ENCODE measurements at regions not wholly inside any gene's neighbourhood (a gene's known extent, or its start where the extent isn't known, plus 50 kb on each side); places are given as distances from the start of the nearest gene placed in this dataset.
A peak's percentile ranks its signal among the peaks of the same experiment; 100 is the strongest.

DNA sequence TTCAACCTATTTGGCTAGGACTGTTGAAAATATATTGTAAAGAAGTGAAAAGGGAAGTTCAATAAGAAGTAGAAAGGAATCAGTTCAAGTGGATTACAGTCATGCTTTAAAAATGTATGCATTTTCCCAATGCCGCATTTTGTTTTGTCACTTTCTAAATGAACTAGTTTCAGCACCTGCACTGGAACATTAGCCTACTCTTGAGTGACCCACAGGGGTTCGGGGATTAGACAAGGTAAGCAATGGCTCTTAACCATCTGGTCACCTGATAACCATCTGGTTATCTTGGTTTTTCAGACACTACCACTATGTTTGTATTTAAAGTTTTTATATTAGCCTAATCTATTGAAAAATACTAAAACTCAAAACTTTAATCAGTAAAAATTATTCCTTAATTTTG, 97.6 kb downstream of the CD164 start:
- Histone ChIP-seq H3K27ac (replicated peaks in 1 of 4) (no peak overlapping the region), H3K27me3 (peaks cover 0 to 3% (median 0%) of the 10 kb centered on the region in 4 donors), H3K36me3 (no peaks in the 10 kb centered on the region), H3K4me1 (no peaks in the 10 kb centered on the region), H3K9me3 (no peaks in the 10 kb centered on the region), H3K4me3 (no peak overlapping the region)
- intact Hi-C loops (cut with DNase I): no loop called here
- TF ChIP-seq POLR2A (IDR thresholded peaks at IDR 0.05; ENCODE audit: low read depth) (no peak), EP300 (IDR thresholded peaks at IDR 0.05) (no peak)
- peak; percentile 5 for DNase-seq (ENCODE audit: extremely low spot score)
- 78% methylated on average over 2 of the region's 2 CpGs for WGBS

GRCh38 chr6:109282756-109283155, 99.5 kb downstream of the CD164 start:
- intact Hi-C loops (cut with DNase I): no loop called here
- TF ChIP-seq EP300 (IDR thresholded peaks at IDR 0.05) (no peak), POLR2AphosphoS5 (IDR thresholded peaks at IDR 0.05) (no peak), POLR2A (IDR thresholded peaks at IDR 0.05; ENCODE audit: low read depth) (no peak)
- TF ChIP-seq, protein P1, sequence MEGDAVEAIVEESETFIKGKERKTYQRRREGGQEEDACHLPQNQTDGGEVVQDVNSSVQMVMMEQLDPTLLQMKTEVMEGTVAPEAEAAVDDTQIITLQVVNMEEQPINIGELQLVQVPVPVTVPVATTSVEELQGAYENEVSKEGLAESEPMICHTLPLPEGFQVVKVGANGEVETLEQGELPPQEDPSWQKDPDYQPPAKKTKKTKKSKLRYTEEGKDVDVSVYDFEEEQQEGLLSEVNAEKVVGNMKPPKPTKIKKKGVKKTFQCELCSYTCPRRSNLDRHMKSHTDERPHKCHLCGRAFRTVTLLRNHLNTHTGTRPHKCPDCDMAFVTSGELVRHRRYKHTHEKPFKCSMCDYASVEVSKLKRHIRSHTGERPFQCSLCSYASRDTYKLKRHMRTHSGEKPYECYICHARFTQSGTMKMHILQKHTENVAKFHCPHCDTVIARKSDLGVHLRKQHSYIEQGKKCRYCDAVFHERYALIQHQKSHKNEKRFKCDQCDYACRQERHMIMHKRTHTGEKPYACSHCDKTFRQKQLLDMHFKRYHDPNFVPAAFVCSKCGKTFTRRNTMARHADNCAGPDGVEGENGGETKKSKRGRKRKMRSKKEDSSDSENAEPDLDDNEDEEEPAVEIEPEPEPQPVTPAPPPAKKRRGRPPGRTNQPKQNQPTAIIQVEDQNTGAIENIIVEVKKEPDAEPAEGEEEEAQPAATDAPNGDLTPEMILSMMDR (IDR thresholded peaks at IDR 0.05): no peak
- WGBS: 74% methylated on average over 2 of the region's 2 CpGs

GRCh38 chr6:109279628-109280027, 102.6 kb downstream of the CD164 start:
- Histone ChIP-seq H3K36me3 (no peaks in the 10 kb centered on the region), H3K27me3 (no peaks in the 10 kb centered on the region), H3K9me3 (no peaks in the 10 kb centered on the region), H3K4me1 (no peaks in the 10 kb centered on the region), H3K4me3 (no peak overlapping the region), H3K27ac (replicated peaks in 1 of 4) (no peak overlapping the region)
- intact Hi-C loops (cut with DNase I): no loop called here
- DNase-seq (ENCODE audit: extremely low spot score): peak; percentile 26
- 77% methylated on average over 1 of the region's 1 CpG for WGBS
- TF ChIP-seq, protein P1 (IDR thresholded peaks at IDR 0.05): no peak
- no peak for TF ChIP-seq POLR2A (IDR thresholded peaks at IDR 0.05; ENCODE audit: low read depth)
- TF ChIP-seq EP300 (IDR thresholded peaks at IDR 0.05): no peak
- no peak for TF ChIP-seq POLR2AphosphoS5 (IDR thresholded peaks at IDR 0.05)

More at GRCh38 chr6:109282756-109283155, 99.5 kb downstream of the CD164 start:
- H3K27me3 ChIP-seq: no peaks in the 10 kb centered on the region
- H3K36me3 ChIP-seq: no peaks in the 10 kb centered on the region
- H3K9me3 ChIP-seq: no peaks in the 10 kb centered on the region
- no peaks in the 10 kb centered on the region for H3K4me1 ChIP-seq
- no peak overlapping the region for H3K27ac ChIP-seq (replicated peaks in 1 of 4)
- no peak overlapping the region for H3K4me3 ChIP-seq
- no peak for DNase-seq (ENCODE audit: extremely low spot score)

DNA sequence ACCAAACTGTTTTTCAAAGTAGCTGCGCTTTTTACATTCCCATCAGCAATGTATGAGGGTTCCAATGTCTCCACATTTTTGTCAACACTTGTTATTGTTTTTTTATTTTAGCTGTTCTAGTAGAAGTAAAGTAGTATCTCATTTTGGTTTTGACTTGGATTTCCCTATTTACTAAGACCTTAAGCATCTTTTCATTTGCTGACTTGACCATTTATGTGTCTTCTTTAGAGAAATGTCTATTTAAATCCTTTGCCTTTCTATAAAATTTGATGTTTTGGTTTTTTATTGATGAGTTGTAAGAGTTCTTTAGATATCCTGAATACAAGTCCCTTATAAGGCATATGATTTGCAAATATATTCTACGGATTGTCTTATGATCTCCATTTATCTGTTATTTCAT, 110.6 kb downstream of the CD164 start:
- H3K4me3 ChIP-seq: no peak overlapping the region
- H3K27ac ChIP-seq (replicated peaks in 1 of 4): no peak overlapping the region
- no peak for TF ChIP-seq POLR2A (IDR thresholded peaks at IDR 0.05; ENCODE audit: low read depth)
- TF ChIP-seq POLR2AphosphoS5 (IDR thresholded peaks at IDR 0.05): no peak
- TF ChIP-seq EP300 (IDR thresholded peaks at IDR 0.05): no peak
- TF ChIP-seq, protein P1 (IDR thresholded peaks at IDR 0.05): no peak
- H3K36me3 ChIP-seq: no peaks in the 10 kb centered on the region
- H3K4me1 ChIP-seq: no peaks in the 10 kb centered on the region
- no peaks in the 10 kb centered on the region for H3K27me3 ChIP-seq
- peaks cover 0 to 4% (median 4%) of the 10 kb centered on the region in 4 donors for H3K9me3 ChIP-seq
- no peak for DNase-seq (ENCODE audit: extremely low spot score)
- intact Hi-C loops (cut with DNase I): no loop called here
- 67% methylated on average over 2 of the region's 2 CpGs for WGBS

DNA sequence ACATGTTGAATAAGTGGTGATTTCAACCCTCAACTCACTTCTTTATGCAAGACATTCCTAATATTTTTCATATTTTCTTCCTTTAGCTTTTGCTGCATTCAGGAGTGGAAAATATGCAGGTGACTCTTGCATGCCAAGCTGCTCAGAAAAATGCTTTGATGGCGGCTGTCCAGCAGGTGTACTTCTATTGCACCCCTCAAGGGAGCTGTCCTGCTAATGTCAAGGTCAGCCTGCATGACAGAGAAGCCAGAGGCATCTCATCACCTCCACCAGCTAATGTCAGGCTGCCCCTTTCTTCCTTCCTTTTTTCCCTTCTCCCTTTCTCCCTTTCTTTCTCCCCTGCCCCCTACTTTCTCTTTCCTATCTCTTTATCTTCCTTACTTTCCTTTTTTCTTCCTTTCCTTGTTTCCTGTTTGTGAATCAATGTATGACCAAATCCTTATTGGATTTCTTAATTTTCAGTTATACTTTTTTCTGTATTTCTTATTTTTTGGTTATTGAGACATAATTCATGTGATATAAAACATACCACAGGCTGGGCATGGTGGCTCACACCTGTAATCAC, 112.2 kb downstream of the CD164 start:
- H3K4me3 ChIP-seq: no peak overlapping the region
- H3K27me3 ChIP-seq: no peaks in the 10 kb centered on the region
- WGBS: 88% methylated on average over 1 of the region's 1 CpG
- H3K27ac ChIP-seq (replicated peaks in 1 of 4): no peak overlapping the region
- peak; percentile 21 for DNase-seq (ENCODE audit: extremely low spot score)
- TF ChIP-seq, protein P1 (IDR thresholded peaks at IDR 0.05): no peak
- no peak for TF ChIP-seq EP300 (IDR thresholded peaks at IDR 0.05)
- no peak for TF ChIP-seq POLR2A (IDR thresholded peaks at IDR 0.05; ENCODE audit: low read depth)
- TF ChIP-seq POLR2AphosphoS5 (IDR thresholded peaks at IDR 0.05): no peak
- intact Hi-C loops (cut with DNase I): no loop called here
- peaks cover 0 to 4% (median 4%) of the 10 kb centered on the region in 4 donors for H3K9me3 ChIP-seq
- H3K4me1 ChIP-seq: no peaks in the 10 kb centered on the region
- no peaks in the 10 kb centered on the region for H3K36me3 ChIP-seq
